ENCODE measurements at regions not wholly inside any gene's neighbourhood (a gene's known extent, or its start where the extent isn't known, plus 50 kb on each side); places are given as distances from the start of the nearest gene placed in this dataset.

GRCh38 chr4:82047731-82048130 lies 326.1 kb downstream of the HNRNPD start:
- no peak overlapping the region for H3K4me3 ChIP-seq (ENCODE audit: low read depth, low read length)
- TF ChIP-seq CTCF (IDR thresholded peaks at IDR 0.05; ENCODE audit: borderline replicate concordance, insufficient read depth, low read depth, low read length) = no peak

DNA sequence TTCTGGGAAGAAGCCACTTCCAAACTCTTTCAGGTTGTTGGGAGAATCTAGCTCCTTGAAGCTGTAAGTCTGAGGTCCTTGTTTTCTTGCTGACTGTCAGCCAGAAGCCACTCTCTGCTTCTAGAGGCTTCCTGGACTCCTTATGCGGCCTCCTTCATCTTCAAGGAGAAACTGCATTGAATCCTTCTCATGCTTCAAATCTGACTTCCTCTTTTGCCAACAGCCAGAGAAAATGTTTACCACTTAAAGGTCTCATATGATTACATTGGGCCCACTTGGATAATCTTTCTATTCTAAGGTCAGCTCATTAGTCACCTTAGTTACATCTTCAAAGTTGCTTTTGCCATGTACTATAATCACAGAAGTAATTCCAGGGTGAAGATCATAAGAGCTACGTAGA lies 327.0 kb downstream of the HNRNPD start:
- no peak for TF ChIP-seq CTCF (IDR thresholded peaks at IDR 0.05; ENCODE audit: borderline replicate concordance, insufficient read depth, low read depth, low read length)
- no peak overlapping the region for H3K4me3 ChIP-seq (ENCODE audit: low read depth, low read length)

GRCh38 chr4:82045267-82045666 lies 328.5 kb downstream of the HNRNPD start:
- no peak overlapping the region for H3K4me3 ChIP-seq (ENCODE audit: low read depth, low read length)
- TF ChIP-seq CTCF (IDR thresholded peaks at IDR 0.05; ENCODE audit: borderline replicate concordance, insufficient read depth, low read depth, low read length) = no peak

DNA sequence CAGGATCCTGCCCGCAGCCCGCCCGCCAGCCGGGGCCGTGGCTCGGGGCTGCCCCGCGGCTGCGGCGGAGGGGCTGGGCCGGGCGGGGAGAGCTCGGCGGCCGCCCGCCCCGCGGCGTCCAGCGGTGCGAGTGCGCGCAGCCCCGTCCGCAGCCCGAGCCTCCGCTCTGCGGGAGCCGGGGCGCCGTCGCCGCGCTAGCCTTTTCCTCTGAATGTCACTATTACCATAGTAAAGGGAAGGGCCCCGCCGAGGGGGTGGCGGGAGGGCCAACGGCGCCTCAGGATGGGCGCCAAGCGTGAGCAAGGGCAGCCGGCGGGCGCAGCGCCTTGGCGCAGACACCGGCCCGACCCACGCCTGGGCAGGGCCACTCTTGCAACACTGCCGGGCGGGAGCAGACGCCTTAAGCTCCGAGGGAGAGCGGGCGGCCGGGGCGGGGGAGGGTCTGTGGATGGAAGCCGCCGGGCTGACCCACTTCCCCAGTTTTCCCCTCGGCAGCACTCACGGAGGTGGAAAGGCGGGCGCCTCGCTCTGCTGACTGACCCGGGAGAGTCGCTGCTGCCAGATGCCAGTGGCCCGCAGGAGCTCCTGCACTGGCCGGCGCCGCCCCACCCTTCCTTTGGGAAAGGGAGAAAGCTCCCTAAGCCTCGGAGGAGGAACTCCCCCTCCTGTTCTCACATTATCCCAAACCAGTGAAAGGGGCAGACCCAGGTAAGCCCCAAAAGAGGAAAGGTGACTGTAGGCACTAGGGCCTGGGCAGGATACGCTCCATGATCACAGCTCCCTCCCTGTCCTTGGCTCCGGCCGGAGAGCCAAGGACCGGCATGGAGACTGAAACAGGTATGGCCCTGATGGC lies 329.4 kb downstream of the HNRNPD start:
- TF ChIP-seq CTCF (IDR thresholded peaks at IDR 0.05; ENCODE audit: borderline replicate concordance, insufficient read depth, low read depth, low read length) = no peak
- H3K4me3 ChIP-seq (ENCODE audit: low read depth, low read length) = no peak overlapping the region

DNA sequence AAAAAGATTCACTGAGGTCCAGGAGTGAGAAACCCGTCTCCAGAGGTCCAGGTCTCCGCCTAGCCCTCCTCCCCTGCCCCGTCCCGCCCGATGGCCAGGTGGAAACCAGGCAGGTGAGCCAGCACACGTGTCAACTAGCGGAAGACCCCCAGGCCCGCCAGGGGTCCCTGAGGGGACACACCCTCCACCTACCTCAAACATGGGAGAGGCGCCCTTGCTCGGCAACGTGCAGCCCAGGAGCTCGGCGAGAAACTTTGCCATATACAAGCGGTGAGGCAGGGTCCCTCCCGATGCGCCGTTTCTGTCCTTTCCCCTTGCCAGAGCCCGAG lies 330.0 kb downstream of the HNRNPD start:
- H3K4me3 ChIP-seq (ENCODE audit: low read depth, low read length) = no peak overlapping the region
- TF ChIP-seq CTCF (IDR thresholded peaks at IDR 0.05; ENCODE audit: borderline replicate concordance, insufficient read depth, low read depth, low read length) = no peak

- H3K4me3 ChIP-seq (ENCODE audit: low read depth, low read length) = no peak overlapping the region
- TF ChIP-seq CTCF (IDR thresholded peaks at IDR 0.05; ENCODE audit: borderline replicate concordance, insufficient read depth, low read depth, low read length) = no peak
Measured at GRCh38 chr4:82043081-82043808, 330.5 kb downstream of the HNRNPD start.

DNA sequence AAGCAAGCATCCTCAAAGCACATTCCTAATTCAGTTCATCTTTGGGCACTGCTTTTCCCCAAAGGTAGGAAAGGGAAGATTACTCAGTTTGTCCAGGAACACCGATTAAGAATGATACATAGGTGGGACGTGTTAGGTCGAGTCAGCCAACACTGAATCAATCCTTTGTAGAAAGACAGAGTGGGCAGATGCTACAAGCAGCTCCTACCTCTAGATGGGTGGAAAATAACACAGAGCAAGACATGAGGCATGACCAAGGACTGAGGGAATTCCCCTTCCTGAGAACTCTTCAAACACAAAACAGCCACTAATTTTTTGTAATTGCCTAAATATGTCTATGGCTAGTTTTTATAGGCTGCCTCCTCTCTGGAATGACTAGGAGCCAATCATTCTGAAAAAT lies 331.7 kb downstream of the HNRNPD start:
- no peak for TF ChIP-seq CTCF (IDR thresholded peaks at IDR 0.05; ENCODE audit: borderline replicate concordance, insufficient read depth, low read depth, low read length)
- no peak overlapping the region for H3K4me3 ChIP-seq (ENCODE audit: low read depth, low read length)
